ENCODE measurements at regions not wholly inside any gene's neighbourhood (a gene's known extent, or its start where the extent isn't known, plus 50 kb on each side); places are given as distances from the start of the nearest gene placed in this dataset.
A peak's percentile ranks its signal among the peaks of the same experiment; 100 is the strongest.
"Not testable (repeated sequence)": the region's sequence is repeated elsewhere in the genome, so short reads cannot be mapped to it uniquely, and the experiment has no call there.

- DNase-seq (ENCODE audit: low read depth): not testable (repeated sequence)
Measured at GRCh38 chr1:149700220-149700619, 82.3 kb upstream of the FCGR1A start.

- DNase-seq (ENCODE audit: low read depth): not testable (repeated sequence)
Measured at GRCh38 chr1:149700677-149701567, 81.6 kb upstream of the FCGR1A start.

- peak; percentile 49 for DNase-seq (ENCODE audit: low read depth)
Measured at GRCh38 chr1:149708192-149708853, 74.2 kb upstream of the FCGR1A start.

- DNase-seq (ENCODE audit: low read depth): not testable (repeated sequence)
Measured at GRCh38 chr1:149711651-149712050, 70.8 kb upstream of the FCGR1A start.

- DNase-seq (ENCODE audit: low read depth): not testable (repeated sequence)
Measured at GRCh38 chr1:149712154-149712927, 70.2 kb upstream of the FCGR1A start.

GRCh38 chr1:149713513-149713912, 69.0 kb upstream of the FCGR1A start:
- not testable (repeated sequence) for DNase-seq (ENCODE audit: low read depth)

GRCh38 chr1:149713952-149714351, 68.5 kb upstream of the FCGR1A start:
- DNase-seq (ENCODE audit: low read depth): not testable (repeated sequence)

GRCh38 chr1:149724618-149725302, 57.7 kb upstream of the FCGR1A start:
- DNase-seq (ENCODE audit: low read depth): not testable (repeated sequence)

GRCh38 chr1:149726688-149727087, 55.8 kb upstream of the FCGR1A start:
- DNase-seq (ENCODE audit: low read depth): not testable (repeated sequence)

- not testable (repeated sequence) for DNase-seq (ENCODE audit: low read depth)
Measured at GRCh38 chr1:149728598-149728997, 53.9 kb upstream of the FCGR1A start.

Data from HS-27A (cell line).